GM12878 (cell line): ENCODE measurements at regions not wholly inside any gene's neighbourhood (a gene's known extent, or its start where the extent isn't known, plus 50 kb on each side); places are given as distances from the start of the nearest gene placed in this dataset. TPM values are rescaled to one million over a fixed set of nuclear protein-coding genes. Genes with fewer than 3 reads are reported as not detected.

Experiments used
- ZSCAN29 ChIP-seq: fragments of 450-650 bp; IDR thresholded peaks from 2 replicates; pipeline ENCODE4 v1.6.1; 2017; ENCODE audit warnings: mild to moderate bottlenecking, moderate library complexity
- small RNA-seq: library from RNA; depleted of rRNA; stranded (forward); fragments of <200 nt; gene quantifications from one replicate; pipeline ENCODE3, GENCODE V24; 2014

GRCh38 chr6:130776287-130776925, 50.8 kb upstream of the SMLR1 start (continued):
- TF ChIP-seq ZSCAN29: no peak

Small RNAs in the stretch of these regions (small RNA-seq; reads per million reads assigned to genes)
- not detected for gene RF00019
